ENCODE measurements at regions not wholly inside any gene's neighbourhood (a gene's known extent, or its start where the extent isn't known, plus 50 kb on each side); places are given as distances from the start of the nearest gene placed in this dataset.
"Not testable (repeated sequence)": the region's sequence is repeated elsewhere in the genome, so short reads cannot be mapped to it uniquely, and the experiment has no call there.

GRCh38 chr2:132268977-132269523 is 107.3 kb upstream of the ANKRD30BL start:
- no peak for TF ChIP-seq CTCF (IDR thresholded peaks at IDR 0.05)
- intact Hi-C loops (cut with micrococcal nuclease) = no loop called here
- H3K36me3 ChIP-seq (ENCODE audit: control insufficient read depth, insufficient read depth, low read length) = no peaks in the 10 kb centered on the region
- H3K4me3 ChIP-seq (ENCODE audit: low read length) = no peak overlapping the region
- no peaks in the 10 kb centered on the region for H3K27me3 ChIP-seq (ENCODE audit: control insufficient read depth, insufficient read depth, low read length)
- ATAC-seq (no peak), DNase-seq (no peak)
- no peaks in the 10 kb centered on the region for H3K9me3 ChIP-seq (ENCODE audit: control insufficient read depth, insufficient read depth, low read length)
- 66% methylated on average over 19 of the region's 19 CpGs for WGBS (ENCODE audit: insufficient coverage)
- H3K4me1 Mint-ChIP-seq = no peaks in the 10 kb centered on the region
- no peaks in the 10 kb centered on the region for H3K27me3 Mint-ChIP-seq (ENCODE audit: low read depth in 2 of 2)
- peaks cover under 1% of the 10 kb centered on the region in 2 donors for H3K9me3 Mint-ChIP-seq
- H3K27ac Mint-ChIP-seq = no peak overlapping the region
- no peaks in the 10 kb centered on the region for H3K4me1 ChIP-seq (ENCODE audit: control insufficient read depth, insufficient read depth, low read length)
- H3K36me3 Mint-ChIP-seq = no peaks in the 10 kb centered on the region
- H3K4me3 Mint-ChIP-seq = no peak overlapping the region
- H3K27ac ChIP-seq (ENCODE audit: low read length) = no peak overlapping the region

GRCh38 chr2:132270255-132270654 is 108.5 kb upstream of the ANKRD30BL start:
- H3K27ac ChIP-seq (ENCODE audit: low read length) = no peak overlapping the region
- H3K36me3 Mint-ChIP-seq = no peaks in the 10 kb centered on the region
- H3K27me3 Mint-ChIP-seq (ENCODE audit: low read depth in 2 of 2) = no peaks in the 10 kb centered on the region
- no peak overlapping the region for H3K27ac Mint-ChIP-seq
- DNase-seq = no peak
- no peaks in the 10 kb centered on the region for H3K4me1 Mint-ChIP-seq
- intact Hi-C loops (cut with micrococcal nuclease) = no loop called here
- H3K27me3 ChIP-seq (ENCODE audit: control insufficient read depth, insufficient read depth, low read length) = no peaks in the 10 kb centered on the region
- no peaks in the 10 kb centered on the region for H3K4me1 ChIP-seq (ENCODE audit: control insufficient read depth, insufficient read depth, low read length)
- no peak for ATAC-seq
- no peak overlapping the region for H3K4me3 ChIP-seq (ENCODE audit: low read length)
- no peaks in the 10 kb centered on the region for H3K9me3 ChIP-seq (ENCODE audit: control insufficient read depth, insufficient read depth, low read length)
- H3K36me3 ChIP-seq (ENCODE audit: control insufficient read depth, insufficient read depth, low read length) = no peaks in the 10 kb centered on the region
- 72% methylated on average over 1 of the region's 1 CpG for WGBS (ENCODE audit: insufficient coverage)
- TF ChIP-seq CTCF (IDR thresholded peaks at IDR 0.05) = no peak
- H3K9me3 Mint-ChIP-seq = peaks cover 2 to 3% of the 10 kb centered on the region in 2 donors
- no peak overlapping the region for H3K4me3 Mint-ChIP-seq

GRCh38 chr2:132270981-132271546 is 109.3 kb upstream of the ANKRD30BL start:
- Histone ChIP-seq H3K27ac (ENCODE audit: low read length) (no peak overlapping the region), H3K36me3 (ENCODE audit: control insufficient read depth, insufficient read depth, low read length) (no peaks in the 10 kb centered on the region), H3K27me3 (ENCODE audit: control insufficient read depth, insufficient read depth, low read length) (no peaks in the 10 kb centered on the region), H3K4me1 (ENCODE audit: control insufficient read depth, insufficient read depth, low read length) (no peaks in the 10 kb centered on the region), H3K9me3 (ENCODE audit: control insufficient read depth, insufficient read depth, low read length) (no peaks in the 10 kb centered on the region), H3K4me3 (ENCODE audit: low read length) (no peak overlapping the region)
- Mint-ChIP-seq H3K27me3 (ENCODE audit: low read depth in 2 of 2) (no peaks in the 10 kb centered on the region), H3K36me3 (no peaks in the 10 kb centered on the region), H3K4me1 (no peaks in the 10 kb centered on the region), H3K4me3 (no peak overlapping the region), H3K9me3 (peaks cover 3% of the 10 kb centered on the region in 2 donors), H3K27ac (no peak overlapping the region)
- no peak for ATAC-seq
- no peak for DNase-seq
- TF ChIP-seq CTCF (IDR thresholded peaks at IDR 0.05) = no peak
- intact Hi-C loops (cut with micrococcal nuclease) = no loop called here

GRCh38 chr2:132271794-132272193 is 110.0 kb upstream of the ANKRD30BL start:
- WGBS (ENCODE audit: insufficient coverage) = 91% methylated on average over 10 of the region's 11 CpGs
- ATAC-seq; H3K4me1 Mint-ChIP-seq; H3K4me3 ChIP-seq (ENCODE audit: low read length); H3K36me3 ChIP-seq (ENCODE audit: control insufficient read depth, insufficient read depth, low read length); H3K27me3 ChIP-seq (ENCODE audit: control insufficient read depth, insufficient read depth, low read length); H3K27me3 Mint-ChIP-seq (ENCODE audit: low read depth in 2 of 2); H3K27ac Mint-ChIP-seq; H3K4me3 Mint-ChIP-seq; H3K9me3 ChIP-seq (ENCODE audit: control insufficient read depth, insufficient read depth, low read length); intact Hi-C loops (cut with micrococcal nuclease); H3K36me3 Mint-ChIP-seq; H3K4me1 ChIP-seq (ENCODE audit: control insufficient read depth, insufficient read depth, low read length); H3K9me3 Mint-ChIP-seq; H3K27ac ChIP-seq (ENCODE audit: low read length); DNase-seq: not testable (repeated sequence)

All from natural killer cell (primary cell).